ENCODE measurements at regions not wholly inside any gene's neighbourhood (a gene's known extent, or its start where the extent isn't known, plus 50 kb on each side); places are given as distances from the start of the nearest gene placed in this dataset.
"Not testable (repeated sequence)": the region's sequence is repeated elsewhere in the genome, so short reads cannot be mapped to it uniquely, and the experiment has no call there.

GRCh38 chr3:101998256-101998926, 149.1 kb downstream of the NFKBIZ start:
- peak; percentile 34 for DNase-seq

DNA sequence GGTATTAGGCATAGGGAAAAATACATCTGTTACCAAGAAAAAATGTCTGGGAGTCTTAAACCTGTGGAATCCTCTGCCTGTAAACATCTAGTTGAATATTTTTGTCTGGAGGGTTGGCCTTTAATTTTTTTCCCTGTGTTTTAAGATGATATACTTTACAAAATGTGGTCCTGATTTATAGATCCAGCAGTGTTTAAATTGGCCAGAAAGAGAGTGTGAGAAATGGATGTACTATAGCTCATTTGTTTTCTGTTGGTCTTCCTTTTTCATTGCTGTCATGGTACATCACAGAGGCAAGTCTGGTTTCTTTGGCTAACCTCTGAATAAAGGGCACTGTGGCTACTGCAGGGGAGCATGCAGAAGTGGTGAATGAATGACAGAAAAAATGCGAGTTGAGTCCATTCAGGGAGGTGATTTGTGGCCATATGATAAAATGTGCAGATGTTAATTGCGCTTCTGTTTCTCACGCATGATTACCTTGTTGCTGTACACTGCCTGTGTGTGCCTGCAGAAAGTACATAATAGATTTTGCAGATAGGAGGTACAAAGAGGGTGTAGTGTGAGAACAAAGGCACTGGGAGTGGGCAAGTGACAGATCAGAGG, 150.0 kb downstream of the NFKBIZ start:
- DNase-seq: no peak

DNA sequence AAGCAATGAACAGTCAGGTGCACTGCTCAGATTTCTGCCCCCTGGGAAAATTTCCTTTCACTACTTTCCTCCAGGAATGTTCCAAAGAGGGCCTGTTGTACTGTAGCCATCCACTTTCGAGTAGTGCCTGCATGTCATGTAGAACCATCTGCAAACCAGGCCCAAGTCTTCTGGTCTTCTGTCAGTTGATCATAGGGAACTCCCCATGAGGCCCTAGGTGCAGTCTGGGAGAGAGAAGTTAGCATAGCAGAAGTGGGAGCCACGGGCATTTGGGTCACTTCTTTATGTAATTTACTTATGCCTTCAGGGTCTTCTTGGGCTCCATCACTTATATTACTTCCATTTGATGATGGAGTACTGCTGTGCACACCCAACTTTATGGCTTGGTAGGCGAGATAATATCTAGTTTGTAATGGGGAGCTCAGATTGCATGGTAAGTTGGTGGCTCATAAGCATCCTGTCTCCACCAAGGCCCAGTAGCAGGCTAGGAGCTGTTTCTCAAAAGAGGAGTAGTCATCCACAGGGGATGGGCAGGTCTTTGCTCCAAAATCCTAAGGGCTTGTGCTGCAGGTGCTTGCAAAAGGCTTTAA, 151.4 kb downstream of the NFKBIZ start:
- DNase-seq: no peak

GRCh38 chr3:102002056-102002455, 152.7 kb downstream of the NFKBIZ start:
- no peak for DNase-seq

DNA sequence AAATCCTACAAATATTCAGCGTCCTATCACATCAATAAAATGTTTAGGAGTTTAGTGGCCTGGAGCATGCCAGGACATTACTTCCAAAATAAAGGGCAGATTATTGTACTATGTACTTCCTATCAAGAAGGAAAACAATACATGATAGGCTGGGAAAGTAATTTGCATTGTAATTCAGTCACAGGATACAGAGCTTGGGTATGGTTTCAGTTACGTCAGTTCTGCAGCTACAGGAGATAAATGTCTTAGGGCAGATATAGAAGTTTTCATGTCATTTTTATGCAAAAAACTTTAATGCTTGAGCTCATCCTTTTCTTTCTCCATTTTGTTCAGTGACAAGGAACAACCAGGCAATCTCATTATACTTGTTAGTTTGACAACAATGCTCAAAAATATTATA, 155.2 kb downstream of the NFKBIZ start:
- DNase-seq: no peak

- no peak for DNase-seq
These were observed 156.2 kb downstream of the NFKBIZ start for GRCh38 chr3:102005551-102005950.

DNA sequence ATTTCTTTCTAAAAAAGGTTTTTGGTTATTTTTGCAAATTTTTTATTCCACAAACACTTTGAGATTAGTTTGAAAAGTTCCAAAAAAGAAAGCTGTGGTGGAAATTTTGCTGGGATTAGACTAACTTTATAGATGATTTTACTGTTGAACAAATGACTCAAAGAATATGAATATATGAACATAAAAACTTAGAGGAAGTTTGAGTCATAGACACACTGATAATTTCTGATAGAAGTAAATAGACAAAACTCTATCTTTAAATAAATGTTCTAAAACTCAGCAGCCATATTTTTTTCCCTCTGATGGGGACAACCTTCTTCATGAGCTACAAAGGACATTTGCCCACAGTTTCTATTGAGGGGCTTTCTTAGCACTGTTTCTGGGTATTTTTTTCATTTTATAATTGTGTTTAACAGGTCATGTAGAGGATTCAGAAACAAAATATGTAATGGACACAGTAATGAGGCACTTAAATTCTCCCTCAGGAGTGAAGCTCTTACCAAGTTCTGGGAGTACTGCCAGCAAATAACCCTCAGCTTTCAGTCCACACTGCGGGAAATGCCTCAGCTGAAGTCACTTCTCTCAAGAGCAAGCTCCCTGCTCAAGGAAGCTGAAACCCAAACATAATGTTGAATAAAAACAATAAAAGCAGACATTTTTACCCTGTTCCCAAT, 157.6 kb downstream of the NFKBIZ start:
- DNase-seq: no peak

GRCh38 chr3:102008436-102008835, 159.1 kb downstream of the NFKBIZ start:
- not testable (repeated sequence) for DNase-seq

GRCh38 chr3:102016417-102016816, 167.1 kb downstream of the NFKBIZ start:
- DNase-seq: no peak

DNA sequence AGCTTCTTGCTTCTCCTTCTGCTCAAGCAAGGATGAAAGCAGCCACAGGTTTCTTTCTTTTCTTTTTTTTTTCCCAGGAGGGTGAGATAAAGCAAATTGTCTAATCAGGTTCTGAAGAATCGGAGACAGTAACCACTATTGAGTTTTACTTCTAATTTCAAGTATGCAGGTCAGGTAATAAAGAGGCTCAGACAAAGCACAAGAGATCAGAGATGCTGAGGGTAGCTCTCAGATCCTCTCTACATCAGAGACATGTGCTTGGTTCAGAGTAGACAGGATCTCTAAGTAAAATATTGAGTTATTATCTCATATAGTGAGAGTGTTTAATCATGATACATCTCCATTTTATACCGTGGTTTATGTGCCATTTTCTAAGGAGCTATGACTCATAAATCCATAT, 168.5 kb downstream of the NFKBIZ start:
- DNase-seq: no peak

- DNase-seq: no peak
These were observed 169.2 kb downstream of the NFKBIZ start for GRCh38 chr3:102018551-102018950.

GRCh38 chr3:102020735-102021134, 171.4 kb downstream of the NFKBIZ start:
- DNase-seq: no peak

DNA sequence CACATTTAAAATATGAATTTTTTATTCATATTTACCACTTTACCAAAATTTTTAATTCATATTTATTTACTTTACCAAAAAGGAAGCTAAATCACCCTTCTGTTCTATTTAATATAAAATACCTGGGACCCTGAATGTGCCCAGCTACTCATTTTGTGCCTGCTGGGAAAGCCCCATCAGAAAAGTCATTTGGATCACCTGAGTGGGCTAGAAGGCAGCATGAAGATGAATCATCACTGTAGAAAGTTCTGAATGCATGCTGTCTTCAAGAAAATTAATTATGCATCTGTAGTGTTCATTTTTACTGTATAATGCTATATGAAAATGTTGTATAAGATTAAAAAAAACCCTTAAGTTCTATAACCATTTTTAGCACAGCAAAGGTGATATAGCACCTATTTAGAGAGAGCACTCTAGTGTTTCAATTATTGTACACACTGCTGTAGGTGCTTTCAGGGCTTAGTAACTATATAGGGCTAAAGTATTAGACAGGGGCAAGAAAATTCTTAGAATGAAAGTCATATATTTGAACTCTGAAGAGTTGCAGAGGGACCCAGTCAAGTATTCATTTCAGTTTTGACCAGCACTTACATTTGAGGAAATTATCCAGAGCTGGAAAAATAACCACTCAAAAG, 175.1 kb downstream of the NFKBIZ start:
- no peak for DNase-seq

DNA sequence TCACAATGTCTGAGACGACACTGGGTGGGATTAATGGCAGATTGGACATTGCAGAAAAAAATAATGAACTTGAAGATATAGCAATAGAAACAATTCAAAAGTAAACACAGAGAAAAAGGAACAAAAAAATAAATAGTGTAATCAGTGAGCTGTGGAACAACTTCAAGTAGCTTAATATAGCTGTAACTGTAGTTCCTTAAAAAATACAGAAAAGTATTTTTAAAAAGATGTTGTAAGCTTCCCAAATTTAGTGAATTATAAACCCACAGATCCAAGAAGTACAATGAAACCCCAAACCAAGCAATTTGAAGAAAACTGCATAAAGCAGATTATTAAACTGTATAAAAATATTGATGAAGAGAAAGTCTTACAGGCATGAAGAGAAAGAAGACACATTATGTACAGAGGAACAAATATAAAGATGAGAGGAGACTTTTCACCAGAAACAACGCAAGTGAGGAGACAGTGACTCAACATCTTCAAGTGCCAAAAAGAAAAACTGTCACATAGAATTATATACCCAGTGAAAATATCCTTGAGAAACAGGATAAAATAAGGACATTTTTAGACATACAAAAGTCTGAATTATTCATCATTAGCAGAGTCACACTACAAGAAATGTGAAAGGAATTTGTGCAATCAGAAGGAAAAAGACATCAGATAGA, 176.4 kb downstream of the NFKBIZ start:
- DNase-seq: no peak

- DNase-seq: no peak
These were observed 177.3 kb downstream of the NFKBIZ start for GRCh38 chr3:102026656-102027055.

- DNase-seq: no peak
These were observed 181.3 kb downstream of the NFKBIZ start for GRCh38 chr3:102030661-102031060.

GRCh38 chr3:102031834-102032233, 182.5 kb downstream of the NFKBIZ start:
- no peak for DNase-seq

DNA sequence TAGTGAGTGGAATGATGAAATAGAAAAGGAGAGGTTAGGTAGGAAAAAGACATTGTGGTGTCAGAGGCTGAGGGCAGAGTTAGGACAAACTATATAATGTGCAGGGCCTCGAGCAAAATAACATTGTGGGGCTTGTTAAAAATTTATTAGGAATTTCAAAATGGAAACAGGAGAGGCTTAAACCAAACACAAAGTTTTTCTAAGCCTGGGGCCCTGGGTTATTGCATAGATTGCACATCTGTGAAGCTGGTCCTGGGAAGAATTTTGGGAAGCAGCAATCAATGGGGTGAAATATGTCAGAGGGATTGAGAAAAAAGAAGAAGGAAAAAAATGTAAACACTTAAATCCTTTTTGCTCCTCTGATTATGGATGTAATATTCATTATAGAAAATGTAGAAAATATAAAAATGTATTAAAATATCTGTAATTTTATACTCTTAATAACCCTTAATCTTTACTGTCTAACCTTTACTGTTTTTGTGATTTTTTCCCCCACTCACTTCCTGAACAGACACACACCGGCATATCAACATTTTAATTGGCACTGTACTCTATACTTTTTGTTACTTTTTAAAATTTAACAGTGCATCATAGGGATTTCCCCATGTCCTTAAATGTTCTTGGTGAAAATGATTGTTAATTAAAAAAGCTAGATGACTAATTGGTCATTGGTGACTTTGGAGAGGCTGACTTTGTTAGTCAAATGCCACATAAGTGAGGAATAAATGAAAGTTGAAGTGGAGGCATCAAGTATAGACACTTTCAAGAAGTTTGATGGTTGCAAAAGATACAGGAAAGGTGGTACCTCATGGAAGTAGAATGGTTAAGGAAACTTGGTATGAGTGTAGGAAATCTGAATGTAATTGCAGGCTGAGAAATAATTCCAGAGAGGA, 183.4 kb downstream of the NFKBIZ start:
- DNase-seq: no peak

GRCh38 chr3:102034639-102035451, 185.5 kb downstream of the NFKBIZ start:
- no peak for DNase-seq

- no peak for DNase-seq
These were observed 186.7 kb downstream of the NFKBIZ start for GRCh38 chr3:102036017-102036416.
